Neural cell (in vitro differentiated cells): ENCODE measurements at regions not wholly inside any gene's neighbourhood (a gene's known extent, or its start where the extent isn't known, plus 50 kb on each side); places are given as distances from the start of the nearest gene placed in this dataset.

Source experiments
- CTCF ChIP-seq: fragments of 450-650 bp; IDR thresholded peaks from 2 replicates; pipeline ENCODE4 v1.5.1; 2014; ENCODE audit warnings: antibody characterized with exemption, mild to moderate bottlenecking, moderate library complexity; ENCODE audit not compliant: poor library complexity, severe bottlenecking
- EP300 ChIP-seq: fragments of 450-650 bp; conservative IDR thresholded peaks from 2 replicates; pipeline ENCODE4 v1.6.1; 2014; ENCODE audit warnings: antibody characterized with exemption, mild to moderate bottlenecking, moderate library complexity; ENCODE audit not compliant: poor library complexity, severe bottlenecking
- EZH2 ChIP-seq: fragments of 200-600, 300-800 bp; shearing (Covaris generic), sonication (generic); IDR thresholded peaks from 2 replicates; pipeline ENCODE4 v1.6.1; 2014; ENCODE audit warnings: antibody characterized with exemption, low read length, borderline replicate concordance, mild to moderate bottlenecking; ENCODE audit not compliant: insufficient read depth, poor library complexity, severe bottlenecking
- MXI1 ChIP-seq: fragments of 450-650 bp; conservative IDR thresholded peaks from 2 replicates; pipeline ENCODE4 v1.6.1; 2014; ENCODE audit warnings: antibody characterized with exemption, mild to moderate bottlenecking; ENCODE audit not compliant: poor library complexity, severe bottlenecking
- POLR2AphosphoS5 ChIP-seq: IDR thresholded peaks from 2 replicates; pipeline ENCODE4 v1.6.1; 2012
- RAD21 ChIP-seq: fragments of 450-650 bp; conservative IDR thresholded peaks from 2 replicates; pipeline ENCODE4 v1.6.1; 2014; ENCODE audit warnings: antibody characterized with exemption, mild to moderate bottlenecking, moderate library complexity
- REST ChIP-seq: IDR thresholded peaks from 2 replicates; pipeline ENCODE4 v1.6.1; 2012; ENCODE audit warnings: borderline replicate concordance
- SMC3 ChIP-seq: fragments of 450-650 bp; conservative IDR thresholded peaks from 2 replicates; pipeline ENCODE4 v1.6.1; 2014; ENCODE audit warnings: antibody characterized with exemption, mild to moderate bottlenecking, moderate library complexity; ENCODE audit not compliant: poor library complexity
- TAF1 ChIP-seq: IDR thresholded peaks from 2 replicates; pipeline ENCODE4 v1.6.1; 2012; ENCODE audit warnings: low read depth

- TF ChIP-seq CTCF, result no peak
- TF ChIP-seq EZH2, result no peak
- no peak for TF ChIP-seq SMC3
- TF ChIP-seq POLR2AphosphoS5, result no peak
- no peak for TF ChIP-seq REST
- TF ChIP-seq EP300, result no peak
- no peak for TF ChIP-seq RAD21
- TF ChIP-seq TAF1, result no peak
- no peak for TF ChIP-seq MXI1
Observed at GRCh38 chr7:22551768-22552513, 52.0 kb upstream of the STEAP1B start.
